Neuronal stem cell (in vitro differentiated cells): ENCODE measurements at regions not wholly inside any gene's neighbourhood (a gene's known extent, or its start where the extent isn't known, plus 50 kb on each side); places are given as distances from the start of the nearest gene placed in this dataset.
"Not testable (repeated sequence)": the region's sequence is repeated elsewhere in the genome, so short reads cannot be mapped to it uniquely, and the experiment has no call there.

Experiments used
- DNase-seq: peaks from one replicate; pipeline ENCODE4 v3.0.0-alpha.2; 2013; ENCODE audit warnings: low spot score
- H2AFZ ChIP-seq: one replicate; pipeline ENCODE4 v1.6.1; 2013; ENCODE audit warnings: mild to moderate bottlenecking, low read length, inconsistent platforms
- H2AK5ac ChIP-seq: 2 replicates; pipeline ENCODE4 v1.6.1; 2013; ENCODE audit warnings: low read depth, mild to moderate bottlenecking, inconsistent platforms, low read length, moderate library complexity, mixed read lengths
- H2BK120ac ChIP-seq: 2 replicates; pipeline ENCODE4 v1.6.1; 2013; ENCODE audit warnings: low read depth, mild to moderate bottlenecking, inconsistent platforms, low read length, moderate library complexity, mixed read lengths
- H2BK12ac ChIP-seq: one replicate; pipeline ENCODE4 v1.6.1; 2013; ENCODE audit warnings: low read length, inconsistent platforms
- H2BK15ac ChIP-seq: 2 replicates; pipeline ENCODE4 v1.6.1; 2013; ENCODE audit warnings: mild to moderate bottlenecking, low read length, inconsistent platforms, mixed read lengths
- H2BK5ac ChIP-seq: one replicate; pipeline ENCODE4 v1.6.1; 2013; ENCODE audit warnings: inconsistent platforms, mild to moderate bottlenecking, low read length, moderate library complexity
- H3K14ac ChIP-seq: one replicate; pipeline ENCODE4 v1.6.1; 2013; ENCODE audit warnings: low read length, inconsistent platforms
- H3K18ac ChIP-seq: 2 replicates; pipeline ENCODE4 v1.6.1; 2013; ENCODE audit warnings: low read length, inconsistent platforms
- H3K23ac ChIP-seq: 2 replicates; pipeline ENCODE4 v1.6.1; 2013; ENCODE audit warnings: low read depth, mild to moderate bottlenecking, mixed read lengths, low read length, inconsistent platforms; ENCODE audit not compliant: poor library complexity
- H3K27ac ChIP-seq: replicated peaks from 3 replicates; pipeline ENCODE4 v1.5.1; 2013; ENCODE audit warnings: low read length, inconsistent platforms
- H3K27me3 ChIP-seq, 3 experiments: 2 replicates each; pipeline ENCODE4 v1.6.1; 2013; ENCODE audit warnings: low read length in 3 of 3, mild to moderate bottlenecking in 2 of 3, inconsistent platforms in 1 of 3, low read depth in 1 of 3, mixed read lengths in 1 of 3, moderate library complexity in 1 of 3; ENCODE audit not compliant: control insufficient read depth in 3 of 3, insufficient read depth in 3 of 3
- H3K36me3 ChIP-seq, 2 donors: replicated peaks in 1 of 2; 2 replicates each; pipeline ENCODE4 v1.6.1; 2013; ENCODE audit warnings: low read length in 2 of 2; ENCODE audit not compliant: control insufficient read depth in 2 of 2, insufficient read depth in 2 of 2
- H3K4ac ChIP-seq: 2 replicates; pipeline ENCODE4 v1.6.1; 2013; ENCODE audit warnings: inconsistent platforms, mild to moderate bottlenecking, low read length, moderate library complexity
- H3K4me1 ChIP-seq, 2 donors: 1 replicate in 1 of 2; 2 replicates in 1 of 2; pipeline ENCODE4 v1.6.1; 2013; ENCODE audit warnings: low read length in 2 of 2, low read depth in 1 of 2; ENCODE audit not compliant: control insufficient read depth in 2 of 2, insufficient read depth in 1 of 2
- H3K4me2 ChIP-seq: one replicate; pipeline ENCODE4 v1.6.1; 2013; ENCODE audit warnings: mild to moderate bottlenecking, low read length, inconsistent platforms; ENCODE audit not compliant: insufficient read depth, poor library complexity, severe bottlenecking
- H3K4me3 ChIP-seq, 2 donors: 2 replicates each; pipeline ENCODE4 v1.5.1; 2013; ENCODE audit warnings: low read length in 2 of 2, mild to moderate bottlenecking in 2 of 2, inconsistent platforms in 1 of 2, moderate library complexity in 1 of 2
- H3K79me1 ChIP-seq: one replicate; pipeline ENCODE4 v1.6.1; 2013; ENCODE audit warnings: low read depth, mild to moderate bottlenecking, inconsistent platforms, low read length, moderate library complexity
- H3K9ac ChIP-seq: one replicate; pipeline ENCODE4 v1.6.1; 2013; ENCODE audit warnings: mild to moderate bottlenecking, low read depth, low read length, inconsistent platforms; ENCODE audit not compliant: poor library complexity
- H3K9me3 ChIP-seq, 2 donors: replicated peaks in 1 of 2; 2 replicates each; pipeline versions ENCODE3 to v1.6.1; 2013; ENCODE audit warnings: low read length in 2 of 2, mild to moderate bottlenecking in 2 of 2, inconsistent platforms in 1 of 2, low read depth in 1 of 2, mixed read lengths in 1 of 2, moderate library complexity in 1 of 2; ENCODE audit not compliant: control insufficient read depth in 2 of 2, insufficient read depth in 1 of 2
- H4K8ac ChIP-seq: one replicate; pipeline ENCODE4 v1.6.1; 2013; ENCODE audit warnings: low read depth, mild to moderate bottlenecking, inconsistent platforms, low read length, moderate library complexity
- H4K91ac ChIP-seq: one replicate; pipeline ENCODE4 v1.6.1; 2013; ENCODE audit warnings: low read length, low read depth, mild to moderate bottlenecking, inconsistent platforms; ENCODE audit not compliant: poor library complexity
- WGBS, 2 donors: extraction: QIAGEN DNeasy Blood & Tissue Kit; methylation state at CpG; one replicate each; pipeline ENCODE4 v1.1.7; 2013; ENCODE audit warnings: missing lambda C conversion rate in 2 of 2, mixed read lengths in 1 of 2; ENCODE audit not compliant: insufficient read length in 2 of 2, insufficient replicate concordance in 1 of 2; ENCODE audit errors: extremely low coverage in 2 of 2; 5-methylcytosine and 5-hydroxymethylcytosine counted together

- no peak overlapping the region for H2BK15ac ChIP-seq
- H3K36me3 ChIP-seq = no peaks in the 10 kb centered on the region
- no peaks in the 10 kb centered on the region for H3K79me1 ChIP-seq
- no peak overlapping the region for H3K14ac ChIP-seq
- no peaks in the 10 kb centered on the region for H3K9me3 ChIP-seq
- no peaks in the 10 kb centered on the region for H3K4me1 ChIP-seq
- no peak overlapping the region for H3K4me3 ChIP-seq
- H3K9ac ChIP-seq = no peak overlapping the region
- H3K4ac ChIP-seq = no peak overlapping the region
- no peak for DNase-seq
- no peak overlapping the region for H3K27ac ChIP-seq
- no peak overlapping the region for H2BK120ac ChIP-seq
- no CpG with 5 or more reads among the region's 2 CpGs for WGBS, 2 donors
- H4K91ac ChIP-seq = no peak overlapping the region
- H3K23ac ChIP-seq = no peak overlapping the region
- H4K8ac ChIP-seq = no peak overlapping the region
- no peak overlapping the region for H2AK5ac ChIP-seq
- no peak overlapping the region for H2BK12ac ChIP-seq
- H2AFZ ChIP-seq = no peak overlapping the region
- H3K4me2 ChIP-seq = no peak overlapping the region
- H3K27me3 ChIP-seq = no peaks in the 10 kb centered on the region
- H3K18ac ChIP-seq = no peak overlapping the region
- H2BK5ac ChIP-seq = no peak overlapping the region
These were observed 398.8 kb downstream of the HACE1 start for GRCh38 chr6:104460738-104461483.

- Histone ChIP-seq H2BK12ac (no peak overlapping the region), H2BK120ac (no peak overlapping the region), H3K4me2 (no peak overlapping the region), H3K27ac (no peak overlapping the region), H2AFZ (no peak overlapping the region), H3K4me3 (no peak overlapping the region), H2BK15ac (no peak overlapping the region), H2BK5ac (no peak overlapping the region), H3K4ac (no peak overlapping the region), H3K18ac (no peak overlapping the region), H3K4me1 (no peaks in the 10 kb centered on the region), H3K23ac (no peak overlapping the region), H3K27me3 (no peaks in the 10 kb centered on the region), H4K91ac (no peak overlapping the region), H3K79me1 (no peaks in the 10 kb centered on the region), H3K9ac (no peak overlapping the region), H3K9me3 (no peaks in the 10 kb centered on the region), H3K36me3 (no peaks in the 10 kb centered on the region), H2AK5ac (no peak overlapping the region), H3K14ac (no peak overlapping the region), H4K8ac (no peak overlapping the region)
- no peak for DNase-seq
- WGBS, 2 donors = no CpG with 5 or more reads among the region's 1 CpG
These were observed 400.2 kb downstream of the HACE1 start for GRCh38 chr6:104459543-104459942.

- Histone ChIP-seq H3K9me3 (no peaks in the 10 kb centered on the region), H2BK12ac (no peak overlapping the region), H3K4me1 (no peaks in the 10 kb centered on the region), H3K27ac (no peak overlapping the region), H3K23ac (no peak overlapping the region), H4K91ac (no peak overlapping the region), H3K4me2 (no peak overlapping the region), H2AFZ (no peak overlapping the region), H3K4me3 (no peak overlapping the region), H2BK5ac (no peak overlapping the region), H3K4ac (no peak overlapping the region), H2BK15ac (no peak overlapping the region), H3K9ac (no peak overlapping the region), H3K27me3 (no peaks in the 10 kb centered on the region), H3K14ac (no peak overlapping the region), H3K79me1 (no peaks in the 10 kb centered on the region), H2BK120ac (no peak overlapping the region), H3K18ac (no peak overlapping the region), H3K36me3 (no peaks in the 10 kb centered on the region), H4K8ac (no peak overlapping the region), H2AK5ac (no peak overlapping the region)
- WGBS, 2 donors = no CpG with 5 or more reads among the region's 1 CpG
- DNase-seq = no peak
These were observed 409.8 kb downstream of the HACE1 start for GRCh38 chr6:104449918-104450317.

GRCh38 chr6:104446101-104447080 is 413.3 kb downstream of the HACE1 start:
- not testable (repeated sequence) for H3K79me1 ChIP-seq, H2BK15ac ChIP-seq, H2AK5ac ChIP-seq, H3K9ac ChIP-seq, H3K18ac ChIP-seq, H3K27me3 ChIP-seq, H3K4me2 ChIP-seq, H3K4me3 ChIP-seq, H2BK12ac ChIP-seq, H3K27ac ChIP-seq, H2AFZ ChIP-seq, H2BK120ac ChIP-seq, H3K36me3 ChIP-seq, H3K9me3 ChIP-seq, H2BK5ac ChIP-seq, H4K91ac ChIP-seq, H3K4me1 ChIP-seq, DNase-seq, H3K4ac ChIP-seq, H4K8ac ChIP-seq
- Histone ChIP-seq H3K23ac (peak overlapping the region; percentile 55), H3K14ac (peak overlapping the region; percentile 31)
- no CpG with 5 or more reads among the region's 45 CpGs for WGBS, 2 donors
